ENCODE measurements at regions not wholly inside any gene's neighbourhood (a gene's known extent, or its start where the extent isn't known, plus 50 kb on each side); places are given as distances from the start of the nearest gene placed in this dataset.

DNA sequence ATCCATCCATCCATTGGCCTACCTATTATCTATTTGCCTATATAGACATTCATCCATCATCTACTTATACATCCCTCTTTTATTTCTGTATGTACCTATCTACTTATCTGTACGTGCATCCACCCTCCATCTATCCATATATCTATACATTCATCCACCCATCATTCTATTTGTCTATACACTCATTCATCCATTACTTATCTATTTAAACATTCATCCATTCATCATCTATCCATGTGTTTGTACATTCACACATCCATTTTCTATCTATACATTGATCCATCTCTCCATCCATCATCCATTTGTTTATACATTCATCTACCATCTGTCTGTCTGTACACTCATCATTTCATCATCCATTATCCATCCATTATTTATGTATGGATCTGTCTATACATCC lies 365.7 kb upstream of the RBFOX1 start:
- Histone ChIP-seq H3K4me3 (no peak overlapping the region), H3K9me3 (no peaks in the 10 kb centered on the region), H3K27ac (no peak overlapping the region), H3K4me1 (no peaks in the 10 kb centered on the region), H3K27me3 (no peaks in the 10 kb centered on the region), H3K36me3 (no peaks in the 10 kb centered on the region)
- 16 to 22% methylated on average over 1 of the region's 1 CpG for WGBS, 2 donors
- FAIRE-seq (no peak), DNase-seq (no peak), ATAC-seq (no peak)
- intact Hi-C loops (cut with DNase I) = no loop called here
- no peak for TF ChIP-seq CTCF (IDR thresholded peaks at IDR 0.05)

DNA sequence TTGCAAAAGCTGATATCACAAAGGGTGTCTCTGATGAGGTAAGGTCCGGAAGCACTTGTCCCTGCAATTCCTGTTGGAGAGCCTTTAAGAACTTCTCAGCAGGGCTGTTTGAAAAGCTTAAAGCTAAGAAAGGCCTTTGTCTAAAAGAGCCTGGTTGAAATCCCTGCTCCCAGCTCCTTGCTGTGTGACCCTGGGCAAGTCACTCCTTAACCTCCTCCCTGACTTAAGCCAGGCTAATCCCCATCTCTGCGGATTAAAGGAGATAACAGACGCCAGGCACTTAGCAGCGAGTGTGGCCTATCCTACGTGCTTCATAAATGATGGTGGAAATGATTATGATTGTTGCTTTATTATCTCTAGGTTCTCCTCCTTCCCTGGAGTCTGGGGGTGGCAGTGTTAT lies 368.0 kb upstream of the RBFOX1 start:
- no peaks in the 10 kb centered on the region for H3K27me3 ChIP-seq
- no peaks in the 10 kb centered on the region for H3K36me3 ChIP-seq
- DNase-seq = no peak
- no peak overlapping the region for H3K27ac ChIP-seq
- H3K9me3 ChIP-seq = no peaks in the 10 kb centered on the region
- no peak for TF ChIP-seq CTCF (IDR thresholded peaks at IDR 0.05)
- WGBS, 2 donors = 61 to 70% methylated on average over 5 of the region's 5 CpGs
- no peak for ATAC-seq
- H3K4me1 ChIP-seq = no peaks in the 10 kb centered on the region
- no peak overlapping the region for H3K4me3 ChIP-seq
- FAIRE-seq = no peak
- intact Hi-C loops (cut with DNase I) = no loop called here

- whole genome bisulfite sequencing, 2 donors = 48 to 54% methylated on average over 3 of the region's 3 CpGs
- TF ChIP-seq CTCF (IDR thresholded peaks at IDR 0.05) = no peak
- intact Hi-C loops (cut with DNase I) = no loop called here
Observed at GRCh38 chr16:6961704-6962103, 370.9 kb upstream of the RBFOX1 start.

DNA sequence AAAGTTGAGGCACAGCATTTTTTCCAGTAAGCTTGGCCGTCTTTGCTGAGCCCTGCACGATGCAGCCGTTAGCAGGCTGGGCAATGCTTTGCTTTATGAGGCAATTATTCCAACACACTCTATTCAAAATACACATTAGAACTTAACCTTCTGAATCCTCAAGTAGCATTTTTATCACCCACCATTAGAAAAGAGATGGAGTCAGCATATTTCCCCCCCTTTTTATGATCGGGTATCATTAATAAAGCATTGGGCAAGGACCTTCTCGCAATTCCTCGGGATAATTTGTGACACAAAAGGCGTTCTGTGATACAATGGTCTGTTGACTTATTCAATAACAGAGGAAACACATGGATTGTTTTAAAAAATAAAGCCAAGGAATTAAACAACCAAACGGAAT lies 374.5 kb upstream of the RBFOX1 start:
- H3K27ac ChIP-seq = no peak overlapping the region
- no peaks in the 10 kb centered on the region for H3K9me3 ChIP-seq
- H3K27me3 ChIP-seq = peaks cover 0 to 3% (median 0%) of the 10 kb centered on the region in 4 donors
- no peak for FAIRE-seq
- H3K4me1 ChIP-seq = no peaks in the 10 kb centered on the region
- no peaks in the 10 kb centered on the region for H3K36me3 ChIP-seq
- no peak overlapping the region for H3K4me3 ChIP-seq
- no peak for ATAC-seq
- DNase-seq = no peak
- TF ChIP-seq CTCF (IDR thresholded peaks at IDR 0.05) = no peak
- intact Hi-C loops (cut with DNase I) = no loop called here
- 62 to 76% methylated on average over 8 of the region's 8 CpGs for WGBS, 2 donors

More at GRCh38 chr16:6961704-6962103, 370.9 kb upstream of the RBFOX1 start:
- H3K4me3 ChIP-seq = no peak overlapping the region
- no peak overlapping the region for H3K27ac ChIP-seq
- H3K9me3 ChIP-seq = no peaks in the 10 kb centered on the region
- no peaks in the 10 kb centered on the region for H3K36me3 ChIP-seq
- DNase-seq (no peak), ATAC-seq (no peak), FAIRE-seq (no peak)
- H3K27me3 ChIP-seq = no peaks in the 10 kb centered on the region
- H3K4me1 ChIP-seq = no peaks in the 10 kb centered on the region

- no peak for ATAC-seq
Observed at GRCh38 chr16:6957681-6958080, 375.0 kb upstream of the RBFOX1 start.

More at GRCh38 chr16:6957681-6958080, 375.0 kb upstream of the RBFOX1 start:
- no peak for TF ChIP-seq CTCF (IDR thresholded peaks at IDR 0.05)
- Histone ChIP-seq H3K4me3 (no peak overlapping the region), H3K9me3 (no peaks in the 10 kb centered on the region), H3K27me3 (peaks cover 0 to 3% (median 0%) of the 10 kb centered on the region in 4 donors), H3K4me1 (no peaks in the 10 kb centered on the region), H3K36me3 (no peaks in the 10 kb centered on the region), H3K27ac (no peak overlapping the region)
- DNase-seq (no peak), FAIRE-seq (no peak)
- intact Hi-C loops (cut with DNase I) = no loop called here
- WGBS, 2 donors = 40 to 49% methylated on average over 4 of the region's 4 CpGs
